HG02840 (cell line): ENCODE measurements at regions not wholly inside any gene's neighbourhood (a gene's known extent, or its start where the extent isn't known, plus 50 kb on each side); places are given as distances from the start of the nearest gene placed in this dataset.

Experiments used
- ATAC-seq: cut with Tn5 transposase; IDR thresholded peaks from one replicate; pipeline ENCODE4 v1.9.1; 2021; ENCODE audit warnings: mild to moderate bottlenecking, moderate library complexity, moderate number of reproducible peaks; ENCODE audit not compliant: unreplicated experiment, low FRiP score

- no peak for ATAC-seq
These were observed 891.5 kb upstream of the ADGRL2 start for GRCh38 chr1:80909172-80909784.

- no peak for ATAC-seq
These were observed 903.9 kb upstream of the ADGRL2 start for GRCh38 chr1:80896781-80897356.

GRCh38 chr1:80894921-80895320 is 905.8 kb upstream of the ADGRL2 start:
- ATAC-seq, result no peak

GRCh38 chr1:80893115-80893514 is 907.6 kb upstream of the ADGRL2 start:
- no peak for ATAC-seq

GRCh38 chr1:80892539-80892938 is 908.2 kb upstream of the ADGRL2 start:
- no peak for ATAC-seq

- ATAC-seq, result no peak
These were observed 908.9 kb upstream of the ADGRL2 start for GRCh38 chr1:80891871-80892270.

- no peak for ATAC-seq
These were observed 918.2 kb upstream of the ADGRL2 start for GRCh38 chr1:80882553-80882952.

- ATAC-seq, result no peak
These were observed 922.4 kb upstream of the ADGRL2 start for GRCh38 chr1:80878343-80878742.

- ATAC-seq, result no peak
These were observed 924.7 kb upstream of the ADGRL2 start for GRCh38 chr1:80876035-80876434.

GRCh38 chr1:80869299-80869698 is 931.4 kb upstream of the ADGRL2 start:
- no peak for ATAC-seq

- no peak for ATAC-seq
These were observed 952.8 kb upstream of the ADGRL2 start for GRCh38 chr1:80847904-80848303.

- ATAC-seq, result no peak
These were observed 953.8 kb upstream of the ADGRL2 start for GRCh38 chr1:80846966-80847365.

- no peak for ATAC-seq
These were observed 957.9 kb upstream of the ADGRL2 start for GRCh38 chr1:80842796-80843195.

GRCh38 chr1:80841261-80841660 is 959.5 kb upstream of the ADGRL2 start:
- no peak for ATAC-seq

GRCh38 chr1:80837066-80837465 is 963.7 kb upstream of the ADGRL2 start:
- ATAC-seq, result no peak

- no peak for ATAC-seq
These were observed 964.2 kb upstream of the ADGRL2 start for GRCh38 chr1:80836505-80836904.

GRCh38 chr1:80827666-80828065 is 973.1 kb upstream of the ADGRL2 start:
- no peak for ATAC-seq

GRCh38 chr1:80825067-80825466 is 975.7 kb upstream of the ADGRL2 start:
- ATAC-seq, result no peak

GRCh38 chr1:80818211-80818610 is 982.5 kb upstream of the ADGRL2 start:
- ATAC-seq, result no peak

- ATAC-seq, result no peak
These were observed 992.8 kb upstream of the ADGRL2 start for GRCh38 chr1:80807981-80808380.

GRCh38 chr1:80806431-80806830 is 994.3 kb upstream of the ADGRL2 start:
- no peak for ATAC-seq

- ATAC-seq, result no peak
These were observed 999.0 kb upstream of the ADGRL2 start for GRCh38 chr1:80801695-80802094.

- no peak for ATAC-seq
These were observed 1001.3 kb upstream of the ADGRL2 start for GRCh38 chr1:80799457-80799856.
